CD4-positive, alpha-beta memory T cell (primary cell): ENCODE measurements at regions not wholly inside any gene's neighbourhood (a gene's known extent, or its start where the extent isn't known, plus 50 kb on each side); places are given as distances from the start of the nearest gene placed in this dataset.

Experiments
- CTCF ChIA-PET: fragments of 350-600 bp; sonication (Branson Sonifier 250); formaldehyde crosslinking; loops from one replicate; lab custom pipeline; 2021; ENCODE audit warnings: inconsistent platforms; ENCODE audit not compliant: partially characterized antibody; lab: Charles Lee
- POLR2A ChIA-PET: fragments of 350-600 bp; sonication (Branson Sonifier 250); formaldehyde crosslinking; loops from one replicate; lab custom pipeline; 2021; ENCODE audit not compliant: partially characterized antibody; lab: Charles Lee
- DNase-seq, 5 donors: peaks; one replicate each; pipeline versions ENCODE4 v3.0.0 to v3.0.0-alpha.2; 2020 to 2022; ENCODE audit warnings: mixed read lengths in 1 of 5
- H3K27ac ChIP-seq: one replicate; pipeline ENCODE4 v1.7.0; 2013; ENCODE audit warnings: low read depth, low read length
- H3K27me3 ChIP-seq: 2 replicates; pipeline ENCODE4 v1.7.0; 2013; ENCODE audit warnings: mild to moderate bottlenecking, low read length, moderate library complexity; ENCODE audit not compliant: insufficient read depth
- H3K36me3 ChIP-seq: 2 replicates; pipeline ENCODE4 v1.7.0; 2013; ENCODE audit warnings: mild to moderate bottlenecking, low read length, moderate library complexity; ENCODE audit not compliant: insufficient read depth
- H3K4me1 ChIP-seq: 2 replicates; pipeline ENCODE4 v1.7.0; 2013; ENCODE audit warnings: mild to moderate bottlenecking, low read length, moderate library complexity; ENCODE audit not compliant: insufficient read depth
- H3K4me3 ChIP-seq, 2 donors: one replicate each; pipeline ENCODE4 v1.7.0; 2013; ENCODE audit warnings: low read length in 2 of 2, mild to moderate bottlenecking in 1 of 2
- H3K9me3 ChIP-seq, 2 donors: one replicate each; pipeline ENCODE4 v1.7.0; 2013; ENCODE audit warnings: low read length in 2 of 2, control low read depth in 1 of 2; ENCODE audit not compliant: control insufficient read depth in 1 of 2
- H3K27ac Mint-ChIP-seq, 7 donors: one replicate each; pipeline ENCODE4 v1.8.0; 2020 to 2021; ENCODE audit warnings: mixed read lengths in 7 of 7, mild to moderate bottlenecking in 6 of 7, inconsistent platforms in 3 of 7, moderate library complexity in 3 of 7
- H3K27me3 Mint-ChIP-seq, 2 donors: one replicate each; pipeline ENCODE4 v1.8.0; 2020 to 2021; ENCODE audit warnings: mixed read lengths in 2 of 2
- H3K36me3 Mint-ChIP-seq, 2 donors: one replicate each; pipeline ENCODE4 v1.8.0; 2020 to 2021; ENCODE audit warnings: mixed read lengths in 2 of 2, inconsistent platforms in 1 of 2, mild to moderate bottlenecking in 1 of 2
- H3K4me1 Mint-ChIP-seq, 4 donors: one replicate each; pipeline ENCODE4 v1.8.0; 2020 to 2021; ENCODE audit warnings: mixed read lengths in 4 of 4, mild to moderate bottlenecking in 1 of 4
- H3K4me3 Mint-ChIP-seq, 8 donors: one replicate each; pipeline ENCODE4 v1.8.0; 2020 to 2021; ENCODE audit warnings: mixed read lengths in 8 of 8, mild to moderate bottlenecking in 7 of 8, moderate library complexity in 6 of 8, inconsistent platforms in 3 of 8
- H3K9me3 Mint-ChIP-seq, 8 donors: one replicate each; pipeline ENCODE4 v1.8.0; 2020 to 2021; ENCODE audit warnings: mixed read lengths in 8 of 8, mild to moderate bottlenecking in 5 of 8, inconsistent platforms in 3 of 8, moderate library complexity in 1 of 8
- intact Hi-C: fragments of 100-400 bp; cut with micrococcal nuclease; formaldehyde crosslinking; loops from one replicate; pipeline ENCODE4 v1.15.1; 2023

GRCh38 chr2:10183146-10183675, 60.7 kb downstream of the RRM2 start:
- no peak overlapping the region for H3K4me3 Mint-ChIP-seq
- H3K9me3 ChIP-seq: no peaks in the 10 kb centered on the region
- H3K36me3 Mint-ChIP-seq: no peaks in the 10 kb centered on the region
- no peak overlapping the region for H3K4me3 ChIP-seq
- ChIA-PET CTCF (no interaction called here), POLR2A (no interaction called here)
- peaks cover 0 to 5% (median 0%) of the 10 kb centered on the region in 8 donors for H3K9me3 Mint-ChIP-seq
- H3K27me3 ChIP-seq: no peaks in the 10 kb centered on the region
- no peak overlapping the region for H3K27ac ChIP-seq
- intact Hi-C loops: no loop called here
- no peaks in the 10 kb centered on the region for H3K27me3 Mint-ChIP-seq
- DNase-seq: no peak
- no peaks in the 10 kb centered on the region for H3K36me3 ChIP-seq
- no peaks in the 10 kb centered on the region for H3K4me1 ChIP-seq
- H3K27ac Mint-ChIP-seq: peak overlapping the region in 1 of 7 donors; percentile 46
- H3K4me1 Mint-ChIP-seq: no peaks in the 10 kb centered on the region

- Histone ChIP-seq H3K27me3 (no peaks in the 10 kb centered on the region), H3K27ac (no peak overlapping the region), H3K9me3 (no peaks in the 10 kb centered on the region), H3K4me1 (no peaks in the 10 kb centered on the region), H3K4me3 (no peak overlapping the region), H3K36me3 (no peaks in the 10 kb centered on the region)
- H3K4me1 Mint-ChIP-seq: no peaks in the 10 kb centered on the region
- peaks cover 0 to 5% (median 0%) of the 10 kb centered on the region in 8 donors for H3K9me3 Mint-ChIP-seq
- no peak overlapping the region for H3K27ac Mint-ChIP-seq
- intact Hi-C loops: no loop called here
- no peaks in the 10 kb centered on the region for H3K36me3 Mint-ChIP-seq
- no peak for DNase-seq
- H3K27me3 Mint-ChIP-seq: no peaks in the 10 kb centered on the region
- H3K4me3 Mint-ChIP-seq: no peak overlapping the region
- ChIA-PET CTCF (no interaction called here), POLR2A (no interaction called here)
Observed at GRCh38 chr2:10184421-10184820, 61.9 kb downstream of the RRM2 start.

DNA sequence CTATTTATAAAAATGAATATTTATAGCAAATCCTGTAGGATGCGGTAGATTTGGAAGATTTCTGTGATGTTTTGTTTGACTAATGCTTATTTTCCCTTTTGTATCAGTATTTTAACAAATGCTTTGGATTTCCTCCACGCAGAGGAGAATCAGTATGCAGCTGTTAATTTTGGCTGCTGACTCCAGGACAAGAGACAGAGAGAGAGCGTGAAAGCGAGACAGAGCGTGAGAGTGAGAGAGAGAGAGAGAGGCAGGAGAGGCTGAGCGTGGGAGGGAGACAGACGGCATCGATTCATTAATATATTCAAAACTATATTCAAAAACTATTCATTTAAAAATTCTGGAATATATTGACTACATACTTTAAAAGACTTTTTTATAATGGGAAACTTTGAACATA, 62.5 kb downstream of the RRM2 start:
- POLR2A ChIA-PET: no interaction called here

GRCh38 chr2:10185755-10186154, 63.2 kb downstream of the RRM2 start:
- Histone ChIP-seq H3K36me3 (no peaks in the 10 kb centered on the region), H3K4me3 (no peak overlapping the region), H3K27ac (no peak overlapping the region), H3K27me3 (no peaks in the 10 kb centered on the region), H3K9me3 (no peaks in the 10 kb centered on the region), H3K4me1 (no peaks in the 10 kb centered on the region)
- H3K4me1 Mint-ChIP-seq: no peaks in the 10 kb centered on the region
- DNase-seq: no peak
- peaks cover 0 to 7% (median 0%) of the 10 kb centered on the region in 8 donors for H3K9me3 Mint-ChIP-seq
- intact Hi-C loops: no loop called here
- ChIA-PET POLR2A (no interaction called here), CTCF (no interaction called here)
- H3K27ac Mint-ChIP-seq: peak overlapping the region in 1 of 7 donors; percentile 4
- H3K27me3 Mint-ChIP-seq: no peaks in the 10 kb centered on the region
- no peaks in the 10 kb centered on the region for H3K36me3 Mint-ChIP-seq
- no peak overlapping the region for H3K4me3 Mint-ChIP-seq

More for the DNA sequence above, 62.5 kb downstream of the RRM2 start:
- Histone ChIP-seq H3K36me3 (no peaks in the 10 kb centered on the region), H3K4me1 (no peaks in the 10 kb centered on the region), H3K27me3 (no peaks in the 10 kb centered on the region), H3K27ac (no peak overlapping the region), H3K9me3 (no peaks in the 10 kb centered on the region), H3K4me3 (no peak overlapping the region)
- CTCF ChIA-PET: no interaction called here
- peaks cover 0 to 7% (median 0%) of the 10 kb centered on the region in 8 donors for H3K9me3 Mint-ChIP-seq
- no peak for DNase-seq
- no peaks in the 10 kb centered on the region for H3K36me3 Mint-ChIP-seq
- no peak overlapping the region for H3K27ac Mint-ChIP-seq
- no peaks in the 10 kb centered on the region for H3K27me3 Mint-ChIP-seq
- H3K4me3 Mint-ChIP-seq: no peak overlapping the region
- intact Hi-C loops: no loop called here
- H3K4me1 Mint-ChIP-seq: no peaks in the 10 kb centered on the region

GRCh38 chr2:10186868-10187535, 64.5 kb downstream of the RRM2 start:
- Histone ChIP-seq H3K4me1 (no peaks in the 10 kb centered on the region), H3K4me3 (no peak overlapping the region), H3K9me3 (no peaks in the 10 kb centered on the region), H3K27me3 (no peaks in the 10 kb centered on the region), H3K27ac (no peak overlapping the region), H3K36me3 (no peaks in the 10 kb centered on the region)
- CTCF ChIA-PET: no interaction called here
- POLR2A ChIA-PET: no interaction called here
- Mint-ChIP-seq H3K4me1 (no peaks in the 10 kb centered on the region), H3K9me3 (peaks cover 0 to 3% (median 0%) of the 10 kb centered on the region in 8 donors), H3K36me3 (no peaks in the 10 kb centered on the region), H3K27me3 (no peaks in the 10 kb centered on the region), H3K4me3 (no peak overlapping the region), H3K27ac (no peak overlapping the region)
- intact Hi-C loops: no loop called here
- DNase-seq: no peak

DNA sequence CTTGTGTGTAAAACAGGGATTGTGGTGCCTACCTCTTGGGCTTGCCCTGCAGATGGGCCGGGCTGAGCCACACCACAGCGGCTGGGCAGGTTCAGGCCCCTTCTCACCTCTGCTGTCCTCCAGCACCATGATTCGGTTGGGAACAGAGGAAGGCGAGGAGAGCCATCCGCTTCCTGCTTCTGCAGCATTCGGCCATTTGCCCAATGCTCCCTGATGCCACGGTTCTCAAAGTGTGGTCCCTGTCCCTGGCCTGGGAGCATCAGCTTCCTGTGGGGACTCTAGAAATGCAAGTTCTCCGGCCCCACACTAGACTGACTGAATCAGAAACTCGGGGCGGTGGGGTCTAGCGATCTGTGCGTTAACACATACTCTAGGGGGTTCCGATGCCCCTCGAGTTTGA, 65.1 kb downstream of the RRM2 start:
- H3K4me3 ChIP-seq: no peak overlapping the region
- no peak overlapping the region for H3K27ac ChIP-seq
- POLR2A ChIA-PET: no interaction called here
- no peaks in the 10 kb centered on the region for H3K36me3 ChIP-seq
- H3K4me1 ChIP-seq: no peaks in the 10 kb centered on the region
- Mint-ChIP-seq H3K36me3 (no peaks in the 10 kb centered on the region), H3K9me3 (peaks cover 0 to 3% (median 0%) of the 10 kb centered on the region in 8 donors), H3K4me1 (no peaks in the 10 kb centered on the region), H3K27ac (no peak overlapping the region), H3K4me3 (no peak overlapping the region), H3K27me3 (no peaks in the 10 kb centered on the region)
- H3K9me3 ChIP-seq: no peaks in the 10 kb centered on the region
- intact Hi-C loops: no loop called here
- no peak for DNase-seq
- CTCF ChIA-PET: no interaction called here
- H3K27me3 ChIP-seq: no peaks in the 10 kb centered on the region

DNA sequence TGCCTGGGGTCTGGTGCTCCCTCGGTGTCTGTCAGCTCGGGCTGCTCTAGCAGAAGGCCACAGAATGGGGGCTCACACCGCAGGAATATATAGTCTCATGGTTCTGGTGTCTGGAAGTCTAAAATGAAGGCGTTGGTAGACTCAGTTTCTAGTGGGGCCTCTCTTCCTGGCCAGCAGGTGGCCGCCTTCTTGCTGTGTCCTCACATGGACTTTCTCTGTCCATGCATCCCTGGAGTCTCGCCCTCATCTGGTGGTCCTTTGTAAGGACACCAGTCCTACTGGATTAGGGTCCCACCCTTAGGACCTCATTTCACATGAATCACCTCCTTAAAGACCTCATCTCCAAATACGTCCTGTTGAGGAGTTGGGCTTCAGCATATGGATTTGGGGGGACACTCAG, 65.7 kb downstream of the RRM2 start:
- H3K27ac Mint-ChIP-seq: no peak overlapping the region
- Histone ChIP-seq H3K27ac (no peak overlapping the region), H3K36me3 (no peaks in the 10 kb centered on the region), H3K4me1 (no peaks in the 10 kb centered on the region), H3K4me3 (no peak overlapping the region), H3K9me3 (no peaks in the 10 kb centered on the region), H3K27me3 (no peaks in the 10 kb centered on the region)
- H3K4me1 Mint-ChIP-seq: no peaks in the 10 kb centered on the region
- no peak for DNase-seq
- ChIA-PET POLR2A (no interaction called here), CTCF (interaction anchor here (1.0 kb wide), 1 partner anchor 221 kb away, joined by 3 read pairs; no protein-coding TSS in a partner anchor)
- no peak overlapping the region for H3K4me3 Mint-ChIP-seq
- H3K36me3 Mint-ChIP-seq: no peaks in the 10 kb centered on the region
- no peaks in the 10 kb centered on the region for H3K27me3 Mint-ChIP-seq
- H3K9me3 Mint-ChIP-seq: peaks cover 0 to 3% (median 0%) of the 10 kb centered on the region in 8 donors
- intact Hi-C loops: no loop called here
